ENCODE measurements at regions not wholly inside any gene's neighbourhood (a gene's known extent, or its start where the extent isn't known, plus 50 kb on each side); places are given as distances from the start of the nearest gene placed in this dataset.

- Histone ChIP-seq H3K4me3 (ENCODE audit: low read length) (no peak overlapping the region), H3K36me3 (ENCODE audit: control insufficient read depth, low read length) (no peaks in the 10 kb centered on the region), H3K27me3 (ENCODE audit: control insufficient read depth, low read length) (peaks cover 14% of the 10 kb centered on the region), H3F3A (ENCODE audit: control insufficient read depth, insufficient read depth) (no peaks in the 10 kb centered on the region), H3K9me2 (replicated peaks; ENCODE audit: control insufficient read depth, low read length) (no peaks in the 10 kb centered on the region), H3K4me2 (ENCODE audit: low read length) (no peak overlapping the region), H3K4me1 (ENCODE audit: control insufficient read depth, low read length) (no peaks in the 10 kb centered on the region), H3K27ac (ENCODE audit: low read depth, low read length) (no peak overlapping the region), H3K9me3 (ENCODE audit: control insufficient read depth, insufficient read depth, low read length) (no peaks in the 10 kb centered on the region), H3K79me2 (ENCODE audit: control insufficient read depth, low read length) (no peaks in the 10 kb centered on the region), H4K20me1 (ENCODE audit: control insufficient read depth, insufficient read depth, low read depth, low read length) (no peaks in the 10 kb centered on the region)
- TF ChIP-seq CTCF (IDR thresholded peaks at IDR 0.05; ENCODE audit: low read depth, low read length, poor library complexity, severe bottlenecking): no peak
- no peak for TF ChIP-seq EZH2phosphoT487 (IDR thresholded peaks at IDR 0.05; ENCODE audit: borderline replicate concordance, low read length)
These were observed 244.6 kb downstream of the B3GLCT start for GRCh38 chr13:31444266-31444856.

GRCh38 chr13:31452525-31452924 lies 252.8 kb downstream of the B3GLCT start:
- H3F3A ChIP-seq (ENCODE audit: control insufficient read depth, insufficient read depth): no peaks in the 10 kb centered on the region
- H3K9me3 ChIP-seq (ENCODE audit: control insufficient read depth, insufficient read depth, low read length): no peaks in the 10 kb centered on the region
- no peaks in the 10 kb centered on the region for H3K79me2 ChIP-seq (ENCODE audit: control insufficient read depth, low read length)
- peaks cover 9% of the 10 kb centered on the region; the same call in 1 of the 2 replicates for H3K27me3 ChIP-seq (ENCODE audit: control insufficient read depth, low read length)
- TF ChIP-seq CTCF (IDR thresholded peaks at IDR 0.05; ENCODE audit: low read depth, low read length, poor library complexity, severe bottlenecking): no peak
- TF ChIP-seq EZH2phosphoT487 (IDR thresholded peaks at IDR 0.05; ENCODE audit: borderline replicate concordance, low read length): no peak
- H3K4me1 ChIP-seq (ENCODE audit: control insufficient read depth, low read length): no peaks in the 10 kb centered on the region
- no peaks in the 10 kb centered on the region for H4K20me1 ChIP-seq (ENCODE audit: control insufficient read depth, insufficient read depth, low read depth, low read length)
- H3K4me3 ChIP-seq (ENCODE audit: low read length): no peak overlapping the region
- H3K9me2 ChIP-seq (replicated peaks; ENCODE audit: control insufficient read depth, low read length): no peaks in the 10 kb centered on the region
- no peak overlapping the region for H3K4me2 ChIP-seq (ENCODE audit: low read length)
- H3K36me3 ChIP-seq (ENCODE audit: control insufficient read depth, low read length): no peaks in the 10 kb centered on the region
- no peak overlapping the region for H3K27ac ChIP-seq (ENCODE audit: low read depth, low read length)

GRCh38 chr13:31455581-31455980 lies 255.8 kb downstream of the B3GLCT start:
- Histone ChIP-seq H3K4me3 (ENCODE audit: low read length) (no peak overlapping the region), H3K4me1 (ENCODE audit: control insufficient read depth, low read length) (no peaks in the 10 kb centered on the region), H3F3A (ENCODE audit: control insufficient read depth, insufficient read depth) (no peaks in the 10 kb centered on the region), H3K27me3 (ENCODE audit: control insufficient read depth, low read length) (peaks cover 3% of the 10 kb centered on the region; the same call in 1 of the 2 replicates), H3K9me2 (replicated peaks; ENCODE audit: control insufficient read depth, low read length) (no peaks in the 10 kb centered on the region), H4K20me1 (ENCODE audit: control insufficient read depth, insufficient read depth, low read depth, low read length) (no peaks in the 10 kb centered on the region), H3K79me2 (ENCODE audit: control insufficient read depth, low read length) (no peaks in the 10 kb centered on the region), H3K4me2 (ENCODE audit: low read length) (no peak overlapping the region), H3K36me3 (ENCODE audit: control insufficient read depth, low read length) (no peaks in the 10 kb centered on the region), H3K27ac (ENCODE audit: low read depth, low read length) (no peak overlapping the region), H3K9me3 (ENCODE audit: control insufficient read depth, insufficient read depth, low read length) (no peaks in the 10 kb centered on the region)
- TF ChIP-seq EZH2phosphoT487 (IDR thresholded peaks at IDR 0.05; ENCODE audit: borderline replicate concordance, low read length) (no peak), CTCF (IDR thresholded peaks at IDR 0.05; ENCODE audit: low read depth, low read length, poor library complexity, severe bottlenecking) (no peak)
